B cell (primary cell): ENCODE measurements at regions not wholly inside any gene's neighbourhood (a gene's known extent, or its start where the extent isn't known, plus 50 kb on each side); places are given as distances from the start of the nearest gene placed in this dataset.

ENCODE experiments used
- ATAC-seq: fragments of 200-7000 bp; cut with Tn5 transposase; one replicate; pipeline ENCODE4 v1.10.0; 2021; ENCODE audit warnings: low read depth, mild to moderate bottlenecking, moderate number of reproducible peaks, moderate library complexity
- CTCF ChIA-PET: fragments of 350-600 bp; sonication (Branson Sonifier 250); formaldehyde crosslinking; loops from one replicate; lab custom pipeline; 2021; ENCODE audit warnings: antibody characterized with exemption, inconsistent platforms; lab: Charles Lee
- POLR2A ChIA-PET: fragments of 350-600 bp; sonication (Branson Sonifier 250); formaldehyde crosslinking; loops from one replicate; lab custom pipeline; 2021; ENCODE audit warnings: antibody characterized with exemption; lab: Charles Lee
- DNase-seq: peaks from one replicate; pipeline ENCODE4 v3.0.0; 2013
- H2AFZ ChIP-seq: 2 replicates; pipeline ENCODE4 v1.6.1; 2012; ENCODE audit warnings: mild to moderate bottlenecking, low read depth, low read length; ENCODE audit not compliant: insufficient read depth, poor library complexity, severe bottlenecking
- H3K27ac ChIP-seq, 2 donors: 1 replicate in 1 of 2; 2 replicates in 1 of 2; pipeline ENCODE4 v1.5.1; 2012 to 2013; ENCODE audit warnings: low read length in 2 of 2, mild to moderate bottlenecking in 2 of 2, moderate library complexity in 1 of 2
- H3K27me3 ChIP-seq, 4 experiments: fragments of 200-600 bp in 1 of 4; sonication (generic) in 1 of 4; replicated peaks in 1 of 4; 1 replicate in 2 of 4; 2 replicates in 2 of 4; pipeline versions ENCODE4 v1.6.1 to v1.7.0; 2013 to 2016; ENCODE audit warnings: low read length in 3 of 4, mild to moderate bottlenecking in 2 of 4, mixed read lengths in 1 of 4, moderate library complexity in 1 of 4; ENCODE audit not compliant: insufficient read depth in 4 of 4, control insufficient read depth in 3 of 4; ENCODE audit errors: control extremely low read depth in 1 of 4
- H3K36me3 ChIP-seq, 2 experiments: replicated peaks in 1 of 2; 1 replicate in 1 of 2; 2 replicates in 1 of 2; pipeline versions ENCODE4 v1.6.1 to v1.7.1; 2013; ENCODE audit warnings: low read length in 1 of 2; ENCODE audit not compliant: insufficient read depth in 2 of 2, control insufficient read depth in 1 of 2; ENCODE audit errors: control extremely low read depth in 1 of 2, extremely low read depth in 1 of 2
- H3K4me1 ChIP-seq, 2 donors: fragments of 200-600 bp in 1 of 2; sonication (generic) in 1 of 2; 1 replicate in 1 of 2; 2 replicates in 1 of 2; pipeline versions ENCODE4 v1.5.1 to v1.6.1; 2013 to 2017; ENCODE audit warnings: low read length in 2 of 2; ENCODE audit not compliant: control insufficient read depth in 2 of 2, insufficient read depth in 2 of 2
- H3K4me2 ChIP-seq: replicated peaks from 2 replicates; pipeline ENCODE3; 2012; ENCODE audit warnings: mild to moderate bottlenecking, low read depth, low read length; ENCODE audit not compliant: poor library complexity, severe bottlenecking
- H3K4me3 ChIP-seq, 5 experiments: fragments of 200-600 bp in 1 of 5; sonication (generic) in 1 of 5; 1 replicate in 3 of 5; 2 replicates in 2 of 5; pipeline versions ENCODE4 v1.5.1 to v1.7.0; 2011 to 2016; ENCODE audit warnings: low read length in 4 of 5, mild to moderate bottlenecking in 4 of 5, low read depth in 2 of 5, control low read depth in 1 of 5, moderate library complexity in 1 of 5; ENCODE audit not compliant: insufficient read depth in 1 of 5; ENCODE audit errors: control extremely low read depth in 1 of 5, extremely low read depth in 1 of 5
- H3K79me2 ChIP-seq: fragments of 200-600 bp; sonication (generic); one replicate; pipeline ENCODE4 v1.6.0; 2016; ENCODE audit warnings: low read length; ENCODE audit not compliant: control insufficient read depth, insufficient read depth
- H3K9ac ChIP-seq: fragments of 200-600 bp; sonication (generic); 2 replicates; pipeline ENCODE4 v1.6.1; 2017; ENCODE audit warnings: mild to moderate bottlenecking, low read length, moderate library complexity
- H3K9me3 ChIP-seq, 3 donors: one replicate each; pipeline versions ENCODE4 v1.6.1 to v1.7.1; 2013; ENCODE audit warnings: low read length in 2 of 3; ENCODE audit not compliant: control insufficient read depth in 2 of 3, insufficient read depth in 1 of 3; ENCODE audit errors: control extremely low read depth in 1 of 3
- H4K20me1 ChIP-seq: 2 replicates; pipeline ENCODE4 v1.6.0; 2012; ENCODE audit warnings: mild to moderate bottlenecking, low read length; ENCODE audit not compliant: insufficient read depth, control insufficient read depth, poor library complexity, severe bottlenecking
- H3K27ac Mint-ChIP-seq: one replicate; pipeline ENCODE4 v1.8.0; 2021; ENCODE audit warnings: mixed read lengths
- H3K27me3 Mint-ChIP-seq: one replicate; pipeline ENCODE4 v1.8.0; 2021; ENCODE audit warnings: mixed read lengths
- H3K4me1 Mint-ChIP-seq: one replicate; pipeline ENCODE4 v1.8.0; 2021; ENCODE audit warnings: mixed read lengths
- H3K4me3 Mint-ChIP-seq: one replicate; pipeline ENCODE4 v1.8.0; 2021; ENCODE audit warnings: mixed read lengths
- H3K9me3 Mint-ChIP-seq: one replicate; pipeline ENCODE4 v1.8.0; 2022; ENCODE audit warnings: mixed read lengths; ENCODE audit not compliant: insufficient read depth
- EZH2 ChIP-seq: IDR thresholded peaks from 2 replicates; pipeline ENCODE4 v1.6.1; 2012; ENCODE audit warnings: borderline replicate concordance, low read depth, mild to moderate bottlenecking, moderate library complexity, low read length; ENCODE audit not compliant: insufficient read depth, poor library complexity, severe bottlenecking
- WGBS: methylation state at CpG from one replicate; pipeline ENCODE4 v1.1.5; 2013; ENCODE audit warnings: missing lambda C conversion rate; ENCODE audit not compliant: insufficient coverage; 5-methylcytosine and 5-hydroxymethylcytosine counted together
- intact Hi-C: fragments of 100-400 bp; cut with micrococcal nuclease; formaldehyde crosslinking; loops from one replicate; pipeline ENCODE4 v1.10.0; 2022
- TF ChIP-seq, protein P1 (sequence below): fragments of 200-600 bp; IDR thresholded peaks from one replicate; pipeline ENCODE4 v1.8.0; 2022; ENCODE audit warnings: antibody characterized with exemption, mild to moderate bottlenecking

DNA sequence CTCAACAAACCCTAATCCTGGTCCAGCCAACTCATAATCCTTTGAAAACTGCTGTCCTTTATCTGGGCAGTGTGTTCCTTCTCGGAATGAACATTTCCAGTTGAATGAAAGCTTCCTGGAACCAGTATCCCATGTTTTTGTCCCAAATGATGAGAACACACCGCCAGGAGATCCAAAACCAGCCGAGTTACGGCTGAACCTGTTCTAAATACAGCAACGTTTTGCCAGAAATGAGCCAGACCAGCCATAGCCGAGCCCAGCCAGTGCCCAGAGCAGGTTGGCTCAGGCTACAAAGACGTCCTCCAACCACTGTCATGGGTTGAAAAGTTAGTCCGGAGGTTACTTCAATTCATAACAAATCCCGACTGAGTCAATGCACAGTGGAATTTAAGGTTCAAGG, 67.6 kb upstream of the FOXF1 start:
- Histone ChIP-seq H3K79me2 (no peaks in the 10 kb centered on the region), H3K4me1 (peaks cover 0 to 4% of the 10 kb centered on the region in 2 donors), H3K9ac (no peak overlapping the region), H3K27me3 (peaks cover 0 to 28% (median 6%) of the 10 kb centered on the region in 4 experiments), H3K4me2 (no peak overlapping the region), H3K4me3 (no peak overlapping the region), H4K20me1 (no peaks in the 10 kb centered on the region), H3K36me3 (no peaks in the 10 kb centered on the region), H3K9me3 (no peaks in the 10 kb centered on the region), H3K27ac (no peak overlapping the region), H2AFZ (no peak overlapping the region)
- CTCF ChIA-PET: no interaction called here
- POLR2A ChIA-PET: no interaction called here
- Mint-ChIP-seq H3K9me3 (no peaks in the 10 kb centered on the region), H3K4me1 (no peaks in the 10 kb centered on the region), H3K4me3 (no peak overlapping the region), H3K27me3 (peaks cover 34% of the 10 kb centered on the region), H3K27ac (no peak overlapping the region)
- ATAC-seq: no peak
- TF ChIP-seq EZH2: no peak
- TF ChIP-seq, protein P1, sequence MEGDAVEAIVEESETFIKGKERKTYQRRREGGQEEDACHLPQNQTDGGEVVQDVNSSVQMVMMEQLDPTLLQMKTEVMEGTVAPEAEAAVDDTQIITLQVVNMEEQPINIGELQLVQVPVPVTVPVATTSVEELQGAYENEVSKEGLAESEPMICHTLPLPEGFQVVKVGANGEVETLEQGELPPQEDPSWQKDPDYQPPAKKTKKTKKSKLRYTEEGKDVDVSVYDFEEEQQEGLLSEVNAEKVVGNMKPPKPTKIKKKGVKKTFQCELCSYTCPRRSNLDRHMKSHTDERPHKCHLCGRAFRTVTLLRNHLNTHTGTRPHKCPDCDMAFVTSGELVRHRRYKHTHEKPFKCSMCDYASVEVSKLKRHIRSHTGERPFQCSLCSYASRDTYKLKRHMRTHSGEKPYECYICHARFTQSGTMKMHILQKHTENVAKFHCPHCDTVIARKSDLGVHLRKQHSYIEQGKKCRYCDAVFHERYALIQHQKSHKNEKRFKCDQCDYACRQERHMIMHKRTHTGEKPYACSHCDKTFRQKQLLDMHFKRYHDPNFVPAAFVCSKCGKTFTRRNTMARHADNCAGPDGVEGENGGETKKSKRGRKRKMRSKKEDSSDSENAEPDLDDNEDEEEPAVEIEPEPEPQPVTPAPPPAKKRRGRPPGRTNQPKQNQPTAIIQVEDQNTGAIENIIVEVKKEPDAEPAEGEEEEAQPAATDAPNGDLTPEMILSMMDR: no peak
- intact Hi-C loops: no loop called here
- WGBS: 85% methylated on average over 7 of the region's 9 CpGs
- no peak for DNase-seq

DNA sequence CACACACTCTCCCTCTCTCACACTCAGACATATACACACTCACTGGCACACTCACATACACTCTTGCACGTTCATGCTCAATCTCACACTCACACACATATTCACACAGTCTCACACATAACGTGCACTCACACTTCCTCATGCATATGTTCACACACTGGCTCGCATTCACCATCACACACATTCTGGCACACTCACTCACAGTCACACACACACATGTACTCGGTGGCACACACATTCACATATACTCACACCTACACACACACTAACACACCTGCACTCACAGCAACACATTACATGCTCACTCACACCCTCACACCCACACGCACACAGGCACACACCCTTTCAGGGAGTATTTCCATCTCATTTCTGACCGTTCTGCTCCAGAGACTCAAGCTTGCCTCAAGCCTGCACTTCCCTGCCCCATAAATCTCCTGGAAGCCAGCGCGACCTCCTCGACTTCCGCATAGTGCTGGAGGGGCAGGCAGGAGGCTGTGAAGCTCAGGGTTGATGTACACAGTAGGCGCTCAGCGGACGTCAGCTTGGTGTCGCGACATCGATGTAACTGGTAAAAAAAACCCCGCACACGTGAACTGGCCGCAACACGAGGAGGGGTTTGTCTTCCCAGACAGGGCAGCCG, 66.7 kb upstream of the FOXF1 start:
- Mint-ChIP-seq H3K4me1 (no peaks in the 10 kb centered on the region), H3K27me3 (peaks cover 30% of the 10 kb centered on the region), H3K27ac (no peak overlapping the region), H3K9me3 (no peaks in the 10 kb centered on the region), H3K4me3 (no peak overlapping the region)
- Histone ChIP-seq H3K27ac (no peak overlapping the region), H3K36me3 (no peaks in the 10 kb centered on the region), H3K4me3 (no peak overlapping the region), H2AFZ (no peak overlapping the region), H3K4me2 (no peak overlapping the region), H3K4me1 (peaks cover 0 to 4% of the 10 kb centered on the region in 2 donors), H3K27me3 (peaks cover 0 to 28% (median 6%) of the 10 kb centered on the region in 4 experiments), H3K9me3 (no peaks in the 10 kb centered on the region), H3K79me2 (no peaks in the 10 kb centered on the region), H4K20me1 (no peaks in the 10 kb centered on the region), H3K9ac (no peak overlapping the region)
- no peak for DNase-seq
- POLR2A ChIA-PET: no interaction called here
- TF ChIP-seq, protein P1: no peak
- no peak for TF ChIP-seq EZH2
- intact Hi-C loops: no loop called here
- CTCF ChIA-PET: no interaction called here
- WGBS: 26% methylated on average over 20 of the region's 21 CpGs
- no peak for ATAC-seq
